K562 (cell line): ENCODE measurements at regions not wholly inside any gene's neighbourhood (a gene's known extent, or its start where the extent isn't known, plus 50 kb on each side); places are given as distances from the start of the nearest gene placed in this dataset.

Experiments used
- ATAC-seq: fragments of 200-7000 bp; cut with Tn5 transposase; 3 replicates; pipeline ENCODE4 v1.9.1; 2020; ENCODE audit warnings: moderate library complexity
- BruUV-seq: library from RNA; stranded (reverse); fragments of 400-500 nt; replicated peaks from 2 replicates; lab custom pipeline; 2021; lab: Mats Ljungman, UMichigan
- CTCF ChIA-PET: fragments of 300-600 bp; formaldehyde crosslinking; extraction: SDS; loops from one replicate; lab custom pipeline; 2021; ENCODE audit warnings: low intra/inter-chr PET ratio; lab: Yijun Ruan, JAX
- POLR2A ChIA-PET: fragments of 300-600, 350-650 bp; sonication (Branson Sonifier 250); formaldehyde crosslinking; extraction: SDS; loops from one replicate; lab custom pipeline; 2021; ENCODE audit warnings: antibody characterized with exemption, inconsistent platforms; lab: Yijun Ruan, JAX
- DNase-seq, 4 experiments: peaks; one replicate each; pipeline versions ENCODE4 v3.0.0 to v3.0.0-alpha.2; 2011 to 2018; ENCODE audit warnings: low spot score in 3 of 4, mixed read lengths in 3 of 4; ENCODE audit errors: extremely low read depth in 1 of 4
- FAIRE-seq: peaks from 2 replicates; lab custom pipeline; 2011; peaks lifted over from hg19 to GRCh38; lab: Jason Lieb, UNC
- H2AFZ ChIP-seq: 2 replicates; pipeline ENCODE4 v1.6.0; 2011; ENCODE audit warnings: low read depth, low read length, control low read depth, inconsistent platforms
- H3K27ac ChIP-seq: fragments of 200-600 bp; 3 replicates; pipeline ENCODE4 v1.8.0; 2011; ENCODE audit warnings: low read depth, mild to moderate bottlenecking, control low read depth, inconsistent platforms, low read length, moderate library complexity, mixed read lengths; ENCODE audit errors: extremely low read depth
- H3K27me3 ChIP-seq, 2 experiments: fragments of 300-600 bp in 1 of 2; 2 replicates in 1 of 2; 3 replicates in 1 of 2; pipeline versions ENCODE4 v1.6.0 to v1.8.0; 2011; ENCODE audit warnings: inconsistent platforms in 2 of 2, low read length in 2 of 2, mild to moderate bottlenecking in 1 of 2, mixed read lengths in 1 of 2, moderate library complexity in 1 of 2; ENCODE audit not compliant: control insufficient read depth in 2 of 2, insufficient read depth in 2 of 2
- H3K36me3 ChIP-seq: fragments of 300-600 bp; 3 replicates; pipeline ENCODE4 v1.8.0; 2011; ENCODE audit warnings: mild to moderate bottlenecking, low read length, inconsistent platforms; ENCODE audit not compliant: control insufficient read depth, insufficient read depth
- H3K4me1 ChIP-seq, 2 experiments: fragments of 200-600 bp in 1 of 2; replicated peaks in 1 of 2; 2 replicates in 1 of 2; 3 replicates in 1 of 2; pipeline versions ENCODE4 v1.5.1 to v1.8.0; 2011; ENCODE audit warnings: inconsistent platforms in 2 of 2, low read length in 2 of 2, mild to moderate bottlenecking in 1 of 2, mixed read lengths in 1 of 2, moderate library complexity in 1 of 2; ENCODE audit not compliant: control insufficient read depth in 2 of 2, insufficient read depth in 2 of 2
- H3K4me2 ChIP-seq: 2 replicates; pipeline ENCODE4 v1.6.1; 2011; ENCODE audit warnings: low read length, control low read depth, inconsistent platforms, mixed read lengths; ENCODE audit not compliant: insufficient read depth
- H3K4me3 ChIP-seq: fragments of 200-600 bp; sonication (generic), shearing (Covaris generic); 2 replicates; pipeline ENCODE4 v1.5.1; 2016; ENCODE audit warnings: control low read depth, inconsistent platforms
- H3K79me2 ChIP-seq: fragments of 200-600 bp; 3 replicates; pipeline ENCODE4 v1.8.0; 2011; ENCODE audit warnings: low read length, inconsistent platforms; ENCODE audit not compliant: control insufficient read depth, insufficient read depth
- H3K9ac ChIP-seq, 2 experiments: 2 replicates each; pipeline versions ENCODE4 v1.6.0 to v1.6.1; 2011; ENCODE audit warnings: low read depth in 2 of 2, low read length in 2 of 2, control low read depth in 1 of 2, inconsistent platforms in 1 of 2, mild to moderate bottlenecking in 1 of 2, mixed read lengths in 1 of 2; ENCODE audit not compliant: insufficient read depth in 1 of 2
- H3K9me1 ChIP-seq: one replicate; pipeline ENCODE4 v1.6.0; 2011; ENCODE audit warnings: inconsistent platforms, mild to moderate bottlenecking, low read length, moderate library complexity; ENCODE audit not compliant: control insufficient read depth, insufficient read depth
- H3K9me3 ChIP-seq: replicated peaks from 2 replicates; pipeline ENCODE4 v1.5.1; 2011; ENCODE audit warnings: low read depth, low read length, inconsistent platforms; ENCODE audit not compliant: control insufficient read depth, insufficient read depth
- H4K20me1 ChIP-seq: replicated peaks from 2 replicates; pipeline ENCODE4 v1.6.1; 2011; ENCODE audit warnings: low read length, inconsistent platforms, mixed read lengths; ENCODE audit not compliant: control insufficient read depth, insufficient read depth
- ARID2 ChIP-seq: fragments of 450-650 bp; IDR thresholded peaks from 2 replicates; pipeline ENCODE4 v1.6.1; 2017; ENCODE audit warnings: antibody characterized with exemption, mild to moderate bottlenecking
- E2F3 ChIP-seq: fragments of 250-450 bp; sonication (Bioruptor Pico); IDR thresholded peaks from 2 replicates; pipeline ENCODE4 v1.4.0; 2020; ENCODE audit warnings: mild to moderate bottlenecking
- ELF1 ChIP-seq: fragments of 200-800 bp; sonication (Bioruptor generic); IDR thresholded peaks from 2 replicates; pipeline ENCODE4 v1.6.1; 2016; ENCODE audit warnings: missing genetic modification characterization, missing compliant biosample characterization
- FIP1L1 ChIP-seq: fragments of 200-400 bp; formaldehyde crosslinking; IDR thresholded peaks from 2 replicates; pipeline ENCODE4 v1.6.1; 2018; ENCODE audit warnings: mild to moderate bottlenecking, low read depth, low read length; ENCODE audit not compliant: poor library complexity, severe bottlenecking
- GTF2E2 ChIP-seq: fragments of 200-800 bp; sonication (Bioruptor generic); IDR thresholded peaks from 2 replicates; pipeline ENCODE4 v1.6.1; 2016; ENCODE audit warnings: missing genetic modification characterization, missing compliant biosample characterization
- KAT8 ChIP-seq: fragments of 450-650 bp; IDR thresholded peaks from 2 replicates; pipeline ENCODE4 v1.6.1; 2016; ENCODE audit warnings: low read depth, mild to moderate bottlenecking
- SIX5 ChIP-seq, 2 experiments: IDR thresholded peaks; 2 replicates each; pipeline ENCODE4 v1.6.1; 2011; ENCODE audit warnings: low read length in 2 of 2, borderline replicate concordance in 1 of 2, low read depth in 1 of 2, mild to moderate bottlenecking in 1 of 2, moderate library complexity in 1 of 2; ENCODE audit not compliant: insufficient read depth in 1 of 2
- SP2 ChIP-seq: IDR thresholded peaks from 2 replicates; pipeline ENCODE4 v1.6.1; 2011; ENCODE audit warnings: mild to moderate bottlenecking, low read depth, low read length, moderate library complexity; ENCODE audit not compliant: poor library complexity, severe bottlenecking; ENCODE audit errors: extremely low read depth
- TAF7 ChIP-seq: fragments of 450-650 bp; IDR thresholded peaks from 2 replicates; pipeline ENCODE4 v1.6.1; 2016; ENCODE audit warnings: missing genetic modification characterization, missing compliant biosample characterization
- TEAD4 ChIP-seq, 2 experiments: sonication (generic) in 1 of 2; formaldehyde crosslinking in 1 of 2; IDR thresholded peaks; 2 replicates each; pipeline versions ENCODE4 v1.6.1 to v1.8.0; 2012 to 2022; ENCODE audit warnings: borderline replicate concordance in 1 of 2, inconsistent platforms in 1 of 2, low read length in 1 of 2, mild to moderate bottlenecking in 1 of 2, missing genetic modification reagents in 1 of 2
- TSC22D4 ChIP-seq: fragments of 450-650 bp; IDR thresholded peaks from 2 replicates; pipeline ENCODE4 v1.6.1; 2016; ENCODE audit warnings: missing genetic modification characterization, missing biosample characterization, control low read depth
- ZNF134 ChIP-seq: fragments of 250-450 bp; sonication (Bioruptor Pico); conservative IDR thresholded peaks from 2 replicates; pipeline ENCODE4 v1.4.0; 2020
- ZNF778 ChIP-seq: fragments of 450-650 bp; formaldehyde crosslinking; IDR thresholded peaks from 2 replicates; pipeline ENCODE4 v1.4.0; 2020; ENCODE audit warnings: mild to moderate bottlenecking, moderate library complexity
- WGBS: fragments of 100-300 bp; shearing (Covaris generic); methylation state at CpG from one replicate; pipeline ENCODE4 v1.1.6; 2016; ENCODE audit warnings: low coverage, mixed read lengths; ENCODE audit not compliant: insufficient coverage; ENCODE audit errors: missing lambda C conversion rate; 5-methylcytosine and 5-hydroxymethylcytosine counted together
- in situ Hi-C: fragments of 300-500 bp; cut with MboI; formaldehyde crosslinking; loops from 4 replicates; pipeline ENCODE4 v1.15.0; 2018; ENCODE audit warnings: inconsistent platforms, mixed read lengths
- intact Hi-C: fragments of 100-400 bp; cut with micrococcal nuclease; formaldehyde crosslinking; loops from 2 replicates; pipeline ENCODE4 v1.14.2; 2022

GRCh38 chr7:68587599-68587998, 1010.7 kb upstream of the AUTS2 start:
- CTCF ChIA-PET, result no interaction called here
- intact Hi-C loops (no loop called here), in situ Hi-C loops (no loop called here)
- WGBS, result 0% methylated on average over 4 of the region's 4 CpGs
- ATAC-seq (no peak), DNase-seq (no peak), FAIRE-seq (no peak)
- Histone ChIP-seq H3K9ac (no peak overlapping the region), H3K27ac (no peak overlapping the region), H3K4me1 (no peaks in the 10 kb centered on the region), H3K4me3 (no peak overlapping the region), H3K36me3 (no peaks in the 10 kb centered on the region), H3K4me2 (no peak overlapping the region), H4K20me1 (no peaks in the 10 kb centered on the region), H3K27me3 (no peaks in the 10 kb centered on the region), H2AFZ (no peak overlapping the region), H3K9me3 (no peaks in the 10 kb centered on the region), H3K79me2 (no peaks in the 10 kb centered on the region), H3K9me1 (no peaks in the 10 kb centered on the region)
- POLR2A ChIA-PET, result no interaction called here
- BruUV-seq, result no TSS peak
- TF ChIP-seq ZNF134 (CRISPR knock-in tag), result no peak
- no peak for TF ChIP-seq ARID2
- no peak for TF ChIP-seq ZNF778 (CRISPR knock-in tag)
- TF ChIP-seq FIP1L1, result no peak
- no peak for TF ChIP-seq E2F3 (CRISPR knock-in tag)
- TF ChIP-seq GTF2E2 (tag), result no peak
- no peak for TF ChIP-seq ELF1 (tag)
- no peak for TF ChIP-seq SP2
- TF ChIP-seq TSC22D4 (tag), result no peak
- TF ChIP-seq KAT8, result no peak
- no peak for TF ChIP-seq TEAD4 (IDR thresholded peaks at IDR 0.05; ENCODE audit: low read length)
- no peak for TF ChIP-seq TEAD4 (CRISPR knock-in tag; IDR thresholded peaks at IDR 0.05; ENCODE audit: borderline replicate concordance)
- TF ChIP-seq TAF7 (tag), result no peak
- no peak for TF ChIP-seq SIX5 (IDR thresholded peaks at IDR 0.05; ENCODE audit: borderline replicate concordance in 1 of 2, insufficient read depth in 1 of 2, low read depth in 1 of 2, low read length in 2 of 2)
